ENCODE measurements at regions not wholly inside any gene's neighbourhood (a gene's known extent, or its start where the extent isn't known, plus 50 kb on each side); places are given as distances from the start of the nearest gene placed in this dataset.
A peak's percentile ranks its signal among the peaks of the same experiment; 100 is the strongest.

DNA sequence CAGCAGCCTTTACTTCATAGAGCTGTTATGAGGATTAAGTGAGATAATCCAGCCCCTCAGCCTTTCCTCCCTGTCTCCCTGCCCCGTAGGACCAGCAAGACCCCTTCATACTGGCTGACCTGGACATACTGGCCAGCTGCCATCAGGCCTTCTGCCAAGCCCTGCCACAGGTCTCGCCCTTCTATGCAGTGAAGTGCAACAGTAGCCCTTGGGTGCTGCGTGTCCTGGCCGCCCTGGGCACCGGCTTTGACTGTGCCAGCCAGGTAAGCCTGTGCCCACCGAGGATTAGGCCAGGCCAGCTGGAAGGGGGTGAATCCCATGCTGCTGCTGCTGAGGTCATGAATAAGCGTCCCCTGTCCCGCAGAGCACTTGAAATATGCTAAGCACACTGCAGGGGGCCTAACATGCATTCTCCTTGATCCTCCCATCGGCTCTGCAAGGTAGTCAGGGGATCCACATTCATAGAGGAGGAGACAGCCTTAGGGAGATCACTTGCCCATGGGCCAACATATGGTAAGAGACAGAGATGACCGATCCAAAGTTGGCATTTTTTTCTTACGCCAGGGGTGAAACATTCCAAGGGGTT lies 73.3 kb upstream of the TINAGL1 start:
- peaks cover 55% of the 10 kb centered on the region for H3K27me3 ChIP-seq (replicated peaks; ENCODE audit: insufficient read depth)
- no peak for DNase-seq
- TF ChIP-seq EZH2 (IDR thresholded peaks at IDR 0.05; ENCODE audit: insufficient read depth, poor library complexity, severe bottlenecking) (no peak), EZH2phosphoT487 (IDR thresholded peaks at IDR 0.05; ENCODE audit: insufficient read depth, low read depth) (no peak)
- H4K20me1 ChIP-seq (ENCODE audit: insufficient read depth) = no peaks in the 10 kb centered on the region
- no peaks in the 10 kb centered on the region for H3K9me3 ChIP-seq (ENCODE audit: low read depth)
- no peaks in the 10 kb centered on the region for H3K9me2 ChIP-seq (ENCODE audit: insufficient read depth)
- no peaks in the 10 kb centered on the region for H3F3A ChIP-seq (ENCODE audit: insufficient read depth)
- H3K27ac ChIP-seq = no peak overlapping the region
- no peak overlapping the region for H3K4me3 ChIP-seq
- in situ Hi-C loops (cut with MboI) = no loop called here
- WGBS, 2 experiments (ENCODE audit: low coverage in 1 of 2, low lambda C conversion rate in 2 of 2, missing lambda C conversion rate in 2 of 2) = 64 to 68% methylated on average over 11 of the region's 11 CpGs
- H3K79me2 ChIP-seq (ENCODE audit: insufficient read depth) = no peaks in the 10 kb centered on the region
- no peak overlapping the region for H2AFZ ChIP-seq
- H3K9ac ChIP-seq = no peak overlapping the region
- no peak overlapping the region for H3K4me2 ChIP-seq (ENCODE audit: unreplicated experiment)
- H3K36me3 ChIP-seq (ENCODE audit: low read depth) = no peaks in the 10 kb centered on the region
- H3K4me1 ChIP-seq (ENCODE audit: insufficient read depth) = peaks cover 9% of the 10 kb centered on the region

GRCh38 chr1:31503570-31503969 lies 72.7 kb upstream of the TINAGL1 start:
- H3K27me3 ChIP-seq (replicated peaks; ENCODE audit: insufficient read depth) = peaks cover 60% of the 10 kb centered on the region

DNA sequence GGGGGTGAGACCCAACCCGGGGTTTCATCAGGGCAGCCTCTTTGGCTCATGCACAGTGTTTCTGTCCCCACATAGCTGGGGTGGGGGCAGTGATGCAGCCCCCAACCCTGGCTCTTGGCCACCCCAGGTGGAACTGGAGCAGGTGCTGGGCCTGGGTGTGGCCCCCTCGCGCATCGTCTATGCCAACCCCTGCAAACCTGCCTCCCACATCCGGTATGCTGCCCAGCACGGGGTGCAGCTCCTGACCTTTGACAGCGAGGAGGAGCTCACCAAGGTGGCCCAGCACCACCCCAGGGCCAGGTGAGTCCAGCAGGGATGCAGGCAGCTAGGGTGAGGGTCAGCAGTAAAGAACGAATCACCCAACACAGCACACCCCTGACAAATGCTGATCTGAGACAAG lies 72.3 kb upstream of the TINAGL1 start:
- H3F3A ChIP-seq (ENCODE audit: insufficient read depth) = no peaks in the 10 kb centered on the region
- no peak overlapping the region for H3K4me2 ChIP-seq (ENCODE audit: unreplicated experiment)
- no peak overlapping the region for H3K9ac ChIP-seq
- in situ Hi-C loops (cut with MboI) = no loop called here
- H4K20me1 ChIP-seq (ENCODE audit: insufficient read depth) = no peaks in the 10 kb centered on the region
- no peak overlapping the region for H2AFZ ChIP-seq
- H3K9me2 ChIP-seq (ENCODE audit: insufficient read depth) = no peaks in the 10 kb centered on the region
- H3K27me3 ChIP-seq (replicated peaks; ENCODE audit: insufficient read depth) = peaks cover 60% of the 10 kb centered on the region
- TF ChIP-seq EZH2phosphoT487 (IDR thresholded peaks at IDR 0.05; ENCODE audit: insufficient read depth, low read depth) = no peak
- no peak for TF ChIP-seq EZH2 (IDR thresholded peaks at IDR 0.05; ENCODE audit: insufficient read depth, poor library complexity, severe bottlenecking)
- no peak overlapping the region for H3K4me3 ChIP-seq
- H3K4me1 ChIP-seq (ENCODE audit: insufficient read depth) = peaks cover 9% of the 10 kb centered on the region
- DNase-seq = no peak
- H3K27ac ChIP-seq = no peak overlapping the region
- no peaks in the 10 kb centered on the region for H3K9me3 ChIP-seq (ENCODE audit: low read depth)
- no peaks in the 10 kb centered on the region for H3K36me3 ChIP-seq (ENCODE audit: low read depth)
- no peaks in the 10 kb centered on the region for H3K79me2 ChIP-seq (ENCODE audit: insufficient read depth)
- 59 to 62% methylated on average over 8 of the region's 8 CpGs for WGBS, 2 experiments (ENCODE audit: low coverage in 1 of 2, low lambda C conversion rate in 2 of 2, missing lambda C conversion rate in 2 of 2)

More at GRCh38 chr1:31503570-31503969, 72.7 kb upstream of the TINAGL1 start:
- no peak overlapping the region for H3K4me2 ChIP-seq (ENCODE audit: unreplicated experiment)
- no peaks in the 10 kb centered on the region for H3K9me2 ChIP-seq (ENCODE audit: insufficient read depth)
- 45 to 50% methylated on average over 4 of the region's 4 CpGs for WGBS, 2 experiments (ENCODE audit: low coverage in 1 of 2, low lambda C conversion rate in 2 of 2, missing lambda C conversion rate in 2 of 2)
- H3K4me1 ChIP-seq (ENCODE audit: insufficient read depth) = peaks cover 9% of the 10 kb centered on the region
- no peaks in the 10 kb centered on the region for H3K36me3 ChIP-seq (ENCODE audit: low read depth)
- H3K79me2 ChIP-seq (ENCODE audit: insufficient read depth) = no peaks in the 10 kb centered on the region
- H3K4me3 ChIP-seq = no peak overlapping the region
- H3K9ac ChIP-seq = no peak overlapping the region
- H3K9me3 ChIP-seq (ENCODE audit: low read depth) = no peaks in the 10 kb centered on the region
- H3K27ac ChIP-seq = no peak overlapping the region
- H2AFZ ChIP-seq = no peak overlapping the region
- H4K20me1 ChIP-seq (ENCODE audit: insufficient read depth) = no peaks in the 10 kb centered on the region
- TF ChIP-seq EZH2 (IDR thresholded peaks at IDR 0.05; ENCODE audit: insufficient read depth, poor library complexity, severe bottlenecking) = no peak
- no peak for TF ChIP-seq EZH2phosphoT487 (IDR thresholded peaks at IDR 0.05; ENCODE audit: insufficient read depth, low read depth)
- DNase-seq = no peak
- in situ Hi-C loops (cut with MboI) = no loop called here
- H3F3A ChIP-seq (ENCODE audit: insufficient read depth) = no peaks in the 10 kb centered on the region

DNA sequence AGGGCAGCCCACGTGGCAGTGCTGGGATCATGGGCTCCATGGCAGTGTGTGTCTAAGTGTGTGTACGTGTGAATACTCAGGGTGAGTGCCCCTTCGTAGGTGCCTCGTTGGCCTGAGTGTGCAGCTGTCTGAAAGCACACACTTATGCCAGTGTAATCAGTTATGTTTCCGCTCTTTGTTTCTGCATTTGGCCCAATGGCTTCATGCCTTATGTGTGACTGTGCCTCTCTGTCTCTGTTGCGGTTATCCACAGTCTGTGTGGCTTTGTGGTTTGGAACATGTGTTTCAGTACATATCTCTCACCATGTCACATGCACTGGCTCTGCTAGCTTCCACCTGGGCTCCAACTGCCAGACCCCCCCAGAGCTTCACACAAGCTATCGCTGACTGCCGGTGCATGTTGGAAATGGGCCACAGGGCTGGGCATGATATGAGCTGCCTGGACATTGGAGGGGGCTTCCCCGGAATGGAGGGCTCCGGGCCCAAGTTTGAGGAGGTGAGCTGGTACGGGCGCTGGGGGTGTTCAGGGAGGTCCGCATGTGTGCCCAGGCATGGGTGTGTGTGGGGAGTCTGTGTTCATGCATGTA lies 70.3 kb upstream of the TINAGL1 start:
- Histone ChIP-seq H3K27ac (no peak overlapping the region), H2AFZ (no peak overlapping the region), H3K79me2 (ENCODE audit: insufficient read depth) (no peaks in the 10 kb centered on the region), H3K9ac (no peak overlapping the region), H3K27me3 (replicated peaks; ENCODE audit: insufficient read depth) (peaks cover 64% of the 10 kb centered on the region), H3K9me2 (ENCODE audit: insufficient read depth) (no peaks in the 10 kb centered on the region), H3K4me1 (ENCODE audit: insufficient read depth) (peaks cover 9% of the 10 kb centered on the region), H3F3A (ENCODE audit: insufficient read depth) (no peaks in the 10 kb centered on the region), H3K4me3 (no peak overlapping the region), H3K36me3 (ENCODE audit: low read depth) (no peaks in the 10 kb centered on the region), H3K9me3 (ENCODE audit: low read depth) (no peaks in the 10 kb centered on the region), H4K20me1 (ENCODE audit: insufficient read depth) (no peaks in the 10 kb centered on the region), H3K4me2 (ENCODE audit: unreplicated experiment) (no peak overlapping the region)
- 0 out of 2 replicates have a peak, but pooled peaks have one; percentile 48 for TF ChIP-seq EZH2phosphoT487 (IDR thresholded peaks at IDR 0.05; ENCODE audit: insufficient read depth, low read depth)
- TF ChIP-seq EZH2 (IDR thresholded peaks at IDR 0.05; ENCODE audit: insufficient read depth, poor library complexity, severe bottlenecking) = no peak
- peak; percentile 86 for DNase-seq
- 26 to 28% methylated on average over 13 of the region's 13 CpGs for WGBS, 2 experiments (ENCODE audit: low coverage in 1 of 2, low lambda C conversion rate in 2 of 2, missing lambda C conversion rate in 2 of 2)
- in situ Hi-C loops (cut with MboI) = no loop called here
